OCI-LY7 (cell line): ENCODE measurements at regions not wholly inside any gene's neighbourhood (a gene's known extent, or its start where the extent isn't known, plus 50 kb on each side); places are given as distances from the start of the nearest gene placed in this dataset.
"Not testable (repeated sequence)": the region's sequence is repeated elsewhere in the genome, so short reads cannot be mapped to it uniquely, and the experiment has no call there.

Source experiments
- BruUV-seq: library from RNA; stranded (reverse); fragments of 400-500 nt; replicated peaks from 2 replicates; lab custom pipeline; 2021; lab: Mats Ljungman, UMichigan
- CTCF ChIA-PET: fragments of 300-600 bp; sonication (Branson Sonifier 250); formaldehyde crosslinking; loops from one replicate; lab custom pipeline; 2022; ENCODE audit warnings: antibody characterized with exemption; ENCODE audit not compliant: unreplicated experiment; lab: Charles Lee
- POLR2A ChIA-PET: fragments of 300-600 bp; sonication (Branson Sonifier 250); formaldehyde crosslinking; loops from one replicate; lab custom pipeline; 2022; ENCODE audit warnings: antibody characterized with exemption; lab: Charles Lee
- DNase-seq: peaks from one replicate; pipeline ENCODE4 v3.0.0-alpha.2; 2015; ENCODE audit warnings: low spot score
- H2AFZ ChIP-seq: fragments of 200-600 bp; sonication (generic), shearing (Covaris generic); 2 replicates; pipeline ENCODE4 v1.6.1; 2014; ENCODE audit warnings: mild to moderate bottlenecking, antibody characterized with exemption, low read length, moderate library complexity
- H3K27ac ChIP-seq: fragments of 200-600 bp; sonication (generic); 2 replicates; pipeline ENCODE4 v1.5.1; 2014; ENCODE audit warnings: mixed run types, low read depth, mild to moderate bottlenecking, moderate library complexity, low read length, inconsistent platforms; ENCODE audit not compliant: poor library complexity, severe bottlenecking
- H3K36me3 ChIP-seq: fragments of 200-600 bp; sonication (generic); 2 replicates; pipeline ENCODE4 v1.6.1; 2014; ENCODE audit warnings: mild to moderate bottlenecking, antibody characterized with exemption, low read length, moderate library complexity, mixed read lengths; ENCODE audit not compliant: insufficient read depth
- H3K4me1 ChIP-seq: fragments of 200-600 bp; sonication (generic); 2 replicates; pipeline ENCODE4 v1.5.1; 2014; ENCODE audit warnings: mild to moderate bottlenecking, low read length; ENCODE audit not compliant: insufficient read depth, poor library complexity, severe bottlenecking
- H3K4me2 ChIP-seq: fragments of 200-600 bp; sonication (generic); 2 replicates; pipeline ENCODE4 v1.6.1; 2014; ENCODE audit warnings: mild to moderate bottlenecking, low read length
- H3K4me3 ChIP-seq: fragments of 200-600 bp; sonication (generic); 2 replicates; pipeline ENCODE4 v1.5.1; 2014; ENCODE audit warnings: mild to moderate bottlenecking, low read depth, low read length; ENCODE audit not compliant: poor library complexity, severe bottlenecking
- H3K79me2 ChIP-seq: fragments of 200-600 bp; sonication (generic); 2 replicates; pipeline ENCODE4 v1.6.1; 2016; ENCODE audit warnings: low read depth, mild to moderate bottlenecking, low read length, moderate library complexity, mixed read lengths; ENCODE audit not compliant: insufficient read depth
- H3K9me2 ChIP-seq: fragments of 200-600 bp; sonication (generic); 2 replicates; pipeline ENCODE4 v1.6.1; 2016; ENCODE audit warnings: mild to moderate bottlenecking, low read length, mixed read lengths; ENCODE audit not compliant: insufficient read depth
- H3K9me3 ChIP-seq: fragments of 200-600 bp; sonication (generic); 2 replicates; pipeline ENCODE4 v1.6.1; 2014; ENCODE audit warnings: mild to moderate bottlenecking, mixed run types, low read length, mixed read lengths
- H4K20me1 ChIP-seq: fragments of 200-600 bp; sonication (generic); 2 replicates; pipeline ENCODE4 v1.6.1; 2014; ENCODE audit warnings: mild to moderate bottlenecking, antibody characterized with exemption, low read length, moderate library complexity, mixed read lengths; ENCODE audit not compliant: insufficient read depth
- EZH2phosphoT487 ChIP-seq: fragments of 200-600 bp; sonication (generic); IDR thresholded peaks from 2 replicates; pipeline ENCODE4 v1.6.1; 2018; ENCODE audit warnings: low read depth, borderline replicate concordance, mild to moderate bottlenecking, mixed run types, antibody characterized with exemption, low read length, moderate library complexity, mixed read lengths
- intact Hi-C: fragments of 100-400 bp; cut with micrococcal nuclease; formaldehyde crosslinking; loops from one replicate; pipeline ENCODE4 v1.10.0; 2022; ENCODE audit not compliant: unreplicated experiment
- TF ChIP-seq, protein P1 (sequence below): fragments of 200-600 bp; sonication (generic); conservative IDR thresholded peaks from 2 replicates; pipeline ENCODE4 v1.5.1; 2014; ENCODE audit warnings: mild to moderate bottlenecking, antibody characterized with exemption, low read length, moderate library complexity, mixed read lengths

DNA sequence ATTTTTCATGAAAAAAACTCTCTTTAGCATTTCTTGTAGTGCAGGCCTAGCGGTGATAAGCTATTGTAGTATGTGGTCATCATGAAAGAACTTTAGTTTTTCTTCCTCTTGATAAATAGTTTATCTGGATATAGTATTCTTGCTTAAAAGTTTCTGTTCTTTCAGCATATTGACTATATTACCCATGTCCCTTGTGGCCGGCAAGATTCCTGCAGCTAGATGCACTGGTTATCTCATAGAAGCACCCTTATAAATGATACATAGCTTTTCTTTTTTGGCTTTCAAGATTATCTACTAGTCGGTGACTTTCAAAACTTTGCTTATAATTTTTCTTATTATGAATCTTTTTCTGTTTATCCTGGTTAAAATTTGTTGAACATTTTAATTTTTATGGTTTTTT, 234.8 kb downstream of the ALG10 start:
- DNase-seq = no peak
- H3K4me3 ChIP-seq = no peak overlapping the region
- BruUV-seq = no TSS peak
- no peaks in the 10 kb centered on the region for H3K36me3 ChIP-seq
- H3K79me2 ChIP-seq = no peaks in the 10 kb centered on the region
- no peak overlapping the region for H3K4me2 ChIP-seq
- intact Hi-C loops = no loop called here
- H3K27ac ChIP-seq = no peak overlapping the region
- no peaks in the 10 kb centered on the region for H3K9me3 ChIP-seq
- ChIA-PET POLR2A (no interaction called here), CTCF (no interaction called here)
- no peak overlapping the region for H2AFZ ChIP-seq
- TF ChIP-seq EZH2phosphoT487 = no peak
- H3K4me1 ChIP-seq = no peaks in the 10 kb centered on the region
- no peaks in the 10 kb centered on the region for H4K20me1 ChIP-seq
- H3K9me2 ChIP-seq = no peaks in the 10 kb centered on the region

DNA sequence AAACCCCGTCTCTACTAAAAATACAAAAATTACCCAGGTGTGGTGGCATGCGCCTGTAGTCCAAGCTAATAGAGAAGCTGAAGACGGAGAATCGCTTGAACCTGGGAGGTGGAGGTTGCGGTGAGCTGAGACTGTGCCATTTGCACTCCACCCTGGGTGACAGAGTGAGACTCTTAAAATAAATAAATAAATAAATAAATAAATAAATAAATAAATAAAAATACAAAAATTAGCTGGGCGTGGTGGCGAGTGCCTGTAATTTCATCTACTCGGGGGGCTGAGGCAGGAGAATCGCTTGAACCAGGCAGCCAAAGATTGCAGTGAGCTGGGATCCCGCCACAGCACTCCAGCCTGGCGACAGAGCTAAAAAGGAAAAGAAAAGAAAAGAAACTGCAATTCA, 239.8 kb downstream of the ALG10 start:
- H3K79me2 ChIP-seq, H3K9me2 ChIP-seq, CTCF ChIA-PET, H3K4me1 ChIP-seq, BruUV-seq, H4K20me1 ChIP-seq, H3K36me3 ChIP-seq, H3K4me2 ChIP-seq, POLR2A ChIA-PET, H3K4me3 ChIP-seq, H3K9me3 ChIP-seq, H2AFZ ChIP-seq, intact Hi-C loops, DNase-seq, H3K27ac ChIP-seq: not testable (repeated sequence)

DNA sequence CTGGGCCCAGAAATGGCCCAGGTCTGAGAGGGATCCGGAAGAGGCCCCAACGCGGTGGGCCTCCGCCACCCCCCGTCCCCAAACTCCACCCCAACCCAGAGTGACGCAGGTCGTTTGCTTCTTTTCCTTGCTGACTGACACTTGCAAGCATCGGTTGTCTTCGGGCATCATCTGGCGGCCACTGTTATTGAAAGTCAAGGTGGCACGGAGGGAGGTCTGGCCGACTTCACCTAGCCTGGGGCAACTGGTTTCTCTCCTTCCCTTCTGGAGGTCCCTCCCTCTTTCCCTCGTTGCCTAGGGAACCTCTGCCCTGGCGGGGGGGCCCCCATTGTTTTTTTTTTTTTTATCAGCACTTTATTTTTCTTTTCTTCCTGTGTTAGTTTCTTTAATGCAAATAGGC, 241.8 kb downstream of the ALG10 start:
- H3K4me3 ChIP-seq = no peak overlapping the region
- no TSS peak for BruUV-seq
- H3K4me2 ChIP-seq = no peak overlapping the region
- no peaks in the 10 kb centered on the region for H3K79me2 ChIP-seq
- ChIA-PET CTCF (no interaction called here), POLR2A (no interaction called here)
- H3K36me3 ChIP-seq = no peaks in the 10 kb centered on the region
- H4K20me1 ChIP-seq = no peaks in the 10 kb centered on the region
- intact Hi-C loops = no loop called here
- TF ChIP-seq EZH2phosphoT487 = no peak
- TF ChIP-seq, protein P1, sequence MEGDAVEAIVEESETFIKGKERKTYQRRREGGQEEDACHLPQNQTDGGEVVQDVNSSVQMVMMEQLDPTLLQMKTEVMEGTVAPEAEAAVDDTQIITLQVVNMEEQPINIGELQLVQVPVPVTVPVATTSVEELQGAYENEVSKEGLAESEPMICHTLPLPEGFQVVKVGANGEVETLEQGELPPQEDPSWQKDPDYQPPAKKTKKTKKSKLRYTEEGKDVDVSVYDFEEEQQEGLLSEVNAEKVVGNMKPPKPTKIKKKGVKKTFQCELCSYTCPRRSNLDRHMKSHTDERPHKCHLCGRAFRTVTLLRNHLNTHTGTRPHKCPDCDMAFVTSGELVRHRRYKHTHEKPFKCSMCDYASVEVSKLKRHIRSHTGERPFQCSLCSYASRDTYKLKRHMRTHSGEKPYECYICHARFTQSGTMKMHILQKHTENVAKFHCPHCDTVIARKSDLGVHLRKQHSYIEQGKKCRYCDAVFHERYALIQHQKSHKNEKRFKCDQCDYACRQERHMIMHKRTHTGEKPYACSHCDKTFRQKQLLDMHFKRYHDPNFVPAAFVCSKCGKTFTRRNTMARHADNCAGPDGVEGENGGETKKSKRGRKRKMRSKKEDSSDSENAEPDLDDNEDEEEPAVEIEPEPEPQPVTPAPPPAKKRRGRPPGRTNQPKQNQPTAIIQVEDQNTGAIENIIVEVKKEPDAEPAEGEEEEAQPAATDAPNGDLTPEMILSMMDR = no peak
- H3K4me1 ChIP-seq = no peaks in the 10 kb centered on the region
- H3K27ac ChIP-seq = no peak overlapping the region
- H2AFZ ChIP-seq = no peak overlapping the region
- no peaks in the 10 kb centered on the region for H3K9me2 ChIP-seq
- H3K9me3 ChIP-seq = no peaks in the 10 kb centered on the region
- DNase-seq = no peak

DNA sequence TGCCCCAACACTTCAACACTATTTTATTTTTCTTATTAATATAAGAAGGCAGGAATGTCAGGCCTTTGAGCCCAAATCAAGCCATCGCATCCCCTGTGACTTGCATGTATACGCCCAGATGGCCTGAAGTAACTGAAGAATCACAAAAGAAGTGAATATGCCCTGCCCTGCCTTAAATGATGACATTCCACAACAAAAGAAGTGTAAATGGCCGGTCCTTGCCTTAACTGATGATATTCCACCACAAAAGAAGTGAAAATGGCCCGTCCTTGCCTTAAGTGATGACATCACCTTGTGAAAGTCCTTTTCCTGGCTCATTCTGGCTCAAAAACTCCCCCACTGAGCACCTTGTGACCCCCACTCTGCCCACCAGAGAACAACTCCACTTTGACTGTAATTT, 251.4 kb downstream of the ALG10 start:
- H3K4me2 ChIP-seq, H2AFZ ChIP-seq, POLR2A ChIA-PET, H3K9me2 ChIP-seq, H3K4me1 ChIP-seq, intact Hi-C loops, H3K9me3 ChIP-seq, BruUV-seq, CTCF ChIA-PET, H3K27ac ChIP-seq, H3K79me2 ChIP-seq, H3K4me3 ChIP-seq, H4K20me1 ChIP-seq, H3K36me3 ChIP-seq, DNase-seq: not testable (repeated sequence)
